Epidermal melanocyte (primary cell): ENCODE measurements at regions not wholly inside any gene's neighbourhood (a gene's known extent, or its start where the extent isn't known, plus 50 kb on each side); places are given as distances from the start of the nearest gene placed in this dataset.
"Not testable (repeated sequence)": the region's sequence is repeated elsewhere in the genome, so short reads cannot be mapped to it uniquely, and the experiment has no call there.

ENCODE experiments used
- DNase-seq: peaks from one replicate; pipeline ENCODE4 v3.0.0; 2011; ENCODE audit warnings: low spot score; ENCODE audit not compliant: insufficient read length

DNA sequence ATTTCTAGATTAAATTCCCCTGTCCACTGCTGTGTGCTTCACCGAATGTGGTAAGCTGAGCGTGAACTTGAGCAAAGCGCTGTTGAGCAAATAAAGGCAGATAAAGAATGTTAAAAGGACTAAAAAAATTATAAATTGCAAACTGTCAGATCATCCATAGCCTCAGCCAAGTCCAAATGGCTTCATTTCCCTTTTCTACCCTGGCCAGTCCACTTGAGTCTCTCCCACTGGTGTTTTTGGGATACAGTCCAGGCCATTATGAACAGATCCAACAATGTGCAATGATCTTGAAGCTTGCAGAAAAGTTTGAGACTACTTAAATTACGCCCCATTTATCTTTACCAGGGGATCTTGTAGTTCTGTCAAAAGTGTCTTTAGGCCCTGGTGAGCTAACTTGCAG lies 254.6 kb upstream of the PIK3C3 start:
- DNase-seq: no peak

DNA sequence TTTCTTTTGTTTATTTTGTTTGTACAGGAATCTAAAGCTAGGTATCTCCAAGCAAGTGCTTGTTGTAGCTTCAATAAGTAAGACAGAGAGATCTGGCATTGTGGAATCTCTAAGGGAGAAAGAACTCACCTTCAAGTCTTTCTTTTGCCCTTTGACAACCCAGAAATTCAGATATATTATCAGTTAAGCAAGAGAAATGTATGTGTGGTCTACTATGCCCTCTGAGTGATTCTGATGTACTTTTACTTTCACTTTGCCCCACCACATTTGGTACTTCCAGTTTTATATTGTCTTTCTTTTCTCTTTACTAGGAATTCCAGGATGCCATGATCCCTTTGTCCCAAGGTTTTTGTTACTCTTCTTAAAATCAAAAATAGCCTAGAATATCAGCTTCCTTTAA lies 259.6 kb upstream of the PIK3C3 start:
- no peak for DNase-seq

DNA sequence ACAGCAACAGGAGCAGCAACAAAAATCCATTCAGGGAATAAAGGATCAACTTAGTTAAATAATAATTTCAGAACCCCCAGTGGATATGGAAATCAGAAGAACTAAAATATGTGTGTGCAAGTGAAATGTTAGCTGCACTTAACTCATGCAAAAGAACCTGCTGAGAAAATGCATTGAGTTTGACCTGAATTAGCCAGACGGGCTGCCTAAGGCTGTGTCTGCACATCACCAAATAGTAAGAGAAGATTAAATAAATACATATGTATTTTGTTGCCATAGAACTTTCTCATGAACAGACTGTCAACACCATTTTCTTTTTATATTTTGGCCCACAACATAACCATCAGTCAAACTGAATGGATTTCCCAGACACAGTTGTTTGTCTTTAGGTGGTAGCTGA lies 262.0 kb upstream of the PIK3C3 start:
- no peak for DNase-seq

DNA sequence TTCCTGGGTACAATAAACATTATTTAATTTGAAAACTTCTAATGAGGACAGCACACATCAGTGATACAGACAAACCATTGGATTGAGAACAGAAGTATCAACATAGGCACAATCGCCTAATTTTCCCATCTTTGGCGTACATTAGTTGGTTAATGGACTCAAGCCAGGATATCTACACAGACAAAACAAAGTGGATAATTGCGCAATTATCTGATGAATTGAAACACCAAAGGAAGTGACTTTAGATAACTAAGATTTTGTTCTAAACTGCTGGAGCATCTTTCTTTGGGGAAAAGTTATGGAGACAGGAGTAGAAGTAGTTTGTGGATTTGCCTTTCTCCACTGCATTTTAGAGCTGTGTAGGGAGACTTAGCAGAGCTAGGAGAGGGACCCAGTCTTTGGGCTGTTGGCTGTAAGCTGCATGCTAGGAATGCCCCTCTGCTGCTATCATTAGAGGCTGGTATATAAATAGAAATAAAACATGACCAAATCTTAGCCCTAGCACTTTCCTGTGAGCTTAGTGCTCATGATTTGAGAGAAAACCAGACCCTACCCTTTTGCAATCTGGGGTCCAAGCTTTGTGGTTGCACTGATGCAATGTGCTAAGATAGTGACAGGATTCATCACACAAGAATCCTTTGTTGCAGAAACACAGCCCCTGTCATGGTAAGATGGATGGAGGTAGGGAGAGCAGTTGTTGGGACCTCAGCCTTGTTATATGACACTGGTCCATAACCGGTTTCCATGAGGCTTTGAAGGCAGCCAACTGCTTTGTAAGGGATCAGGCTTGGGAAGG lies 264.5 kb upstream of the PIK3C3 start:
- DNase-seq: no peak

- no peak for DNase-seq
Observed at GRCh38 chr18:41687138-41687537, 267.9 kb upstream of the PIK3C3 start.

DNA sequence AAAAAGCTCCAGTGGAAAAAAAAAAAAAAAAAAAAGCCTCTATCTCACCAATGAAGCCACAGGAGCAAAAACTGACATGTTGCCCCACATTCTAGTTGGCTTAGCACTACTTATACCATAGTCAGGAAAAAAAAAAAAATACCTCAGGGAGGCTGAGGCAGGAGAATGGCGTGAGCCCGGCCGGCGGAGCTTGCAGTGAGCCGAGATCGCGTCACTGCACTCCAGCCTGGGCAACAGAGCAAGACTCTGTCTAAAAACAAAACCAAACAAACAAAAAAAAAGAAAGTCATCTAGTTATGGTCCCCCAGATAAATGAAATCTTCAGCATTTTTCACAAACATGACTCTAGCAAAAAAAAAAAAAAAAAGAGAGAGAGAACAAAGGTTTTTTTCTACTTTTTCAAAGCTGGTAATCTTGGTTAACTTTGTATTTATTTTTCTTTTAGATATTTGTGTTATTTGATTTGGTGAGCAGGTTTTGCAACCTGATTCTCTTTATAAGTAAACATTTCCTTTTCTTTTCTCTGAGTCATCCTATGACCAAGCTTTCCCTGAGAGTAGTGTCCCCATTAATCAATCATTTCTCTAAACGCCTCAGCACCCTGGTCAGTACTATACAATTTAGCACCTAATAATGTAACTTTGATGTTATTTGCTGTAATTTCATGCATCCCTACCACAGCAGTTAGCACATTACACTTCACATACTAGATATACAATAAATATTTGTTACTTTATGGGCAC lies 273.7 kb upstream of the PIK3C3 start:
- DNase-seq: no peak

DNA sequence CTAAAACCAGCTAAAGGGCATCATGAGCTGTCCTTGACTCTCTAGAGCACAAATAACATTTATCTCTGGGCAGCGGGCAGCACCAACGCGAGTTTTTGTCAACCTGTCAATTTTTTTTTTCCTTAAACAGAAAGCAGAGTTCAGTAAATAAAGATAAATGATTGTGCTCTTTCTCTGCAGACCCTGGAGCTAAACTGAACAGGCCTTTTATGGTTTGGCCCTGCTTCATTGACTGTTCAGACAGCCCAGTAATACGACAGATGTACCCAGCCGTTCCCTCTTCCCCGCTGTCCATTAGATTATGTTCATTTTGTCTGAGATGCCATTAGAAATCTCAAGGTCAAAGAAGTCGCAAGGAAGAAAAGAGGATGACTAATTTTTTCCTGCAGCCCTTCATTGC lies 280.5 kb upstream of the PIK3C3 start:
- DNase-seq: no peak

DNA sequence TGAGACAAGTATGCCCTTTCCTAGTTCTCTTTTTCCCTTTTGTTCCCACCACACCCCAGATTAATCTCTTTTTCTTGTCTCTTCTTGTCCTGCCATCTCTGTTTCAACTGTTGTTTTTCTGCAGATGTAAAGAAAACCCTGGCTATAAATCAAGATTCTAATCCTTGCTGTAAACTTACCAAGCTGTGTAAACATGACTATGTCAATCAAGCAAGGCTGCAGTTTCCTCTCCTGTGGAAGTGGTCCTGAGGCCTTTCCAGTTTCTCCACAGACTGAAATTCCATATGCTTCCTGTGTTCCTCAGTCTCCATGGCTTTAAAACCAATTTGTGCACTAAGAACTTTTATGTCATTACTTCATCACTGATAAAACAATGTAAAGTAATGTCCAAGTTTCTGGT lies 288.8 kb upstream of the PIK3C3 start:
- no peak for DNase-seq

DNA sequence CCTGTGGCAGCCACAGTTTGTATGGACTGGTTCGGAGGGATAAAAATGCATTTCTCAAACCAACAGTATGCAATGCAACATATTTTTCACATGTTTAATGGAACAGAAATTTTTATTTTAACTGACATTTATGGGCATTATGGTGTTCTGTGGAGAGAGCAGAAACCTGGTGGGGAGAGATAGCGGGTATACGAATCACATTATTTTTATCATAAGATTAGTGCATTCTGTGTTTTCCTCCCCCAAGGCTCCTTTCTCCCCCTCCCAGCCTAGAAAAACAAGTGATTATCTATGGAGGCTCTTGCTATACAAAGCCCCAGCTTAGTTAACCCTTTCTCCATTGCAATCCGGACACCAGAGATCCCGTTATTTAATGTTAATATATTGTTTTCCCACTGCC lies 289.8 kb upstream of the PIK3C3 start:
- no peak for DNase-seq

DNA sequence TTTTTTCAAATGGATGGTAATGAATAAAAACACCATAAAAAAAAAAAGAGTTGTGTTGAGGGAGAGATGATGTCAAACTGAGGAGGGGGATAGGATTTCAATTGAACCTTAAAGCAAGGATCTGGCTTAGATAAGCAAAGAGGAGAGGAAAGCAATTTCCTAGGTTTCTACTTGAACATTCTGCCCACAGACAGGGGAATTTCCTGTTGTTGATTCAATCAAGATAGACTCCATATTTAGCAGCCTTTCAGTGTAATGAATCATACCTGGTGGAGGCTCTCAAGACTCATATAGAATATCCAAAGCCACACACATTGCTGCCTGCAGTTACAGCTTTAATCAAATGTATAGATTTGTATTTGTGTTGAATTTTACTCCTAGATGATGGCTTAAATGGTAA lies 294.4 kb upstream of the PIK3C3 start:
- no peak for DNase-seq

DNA sequence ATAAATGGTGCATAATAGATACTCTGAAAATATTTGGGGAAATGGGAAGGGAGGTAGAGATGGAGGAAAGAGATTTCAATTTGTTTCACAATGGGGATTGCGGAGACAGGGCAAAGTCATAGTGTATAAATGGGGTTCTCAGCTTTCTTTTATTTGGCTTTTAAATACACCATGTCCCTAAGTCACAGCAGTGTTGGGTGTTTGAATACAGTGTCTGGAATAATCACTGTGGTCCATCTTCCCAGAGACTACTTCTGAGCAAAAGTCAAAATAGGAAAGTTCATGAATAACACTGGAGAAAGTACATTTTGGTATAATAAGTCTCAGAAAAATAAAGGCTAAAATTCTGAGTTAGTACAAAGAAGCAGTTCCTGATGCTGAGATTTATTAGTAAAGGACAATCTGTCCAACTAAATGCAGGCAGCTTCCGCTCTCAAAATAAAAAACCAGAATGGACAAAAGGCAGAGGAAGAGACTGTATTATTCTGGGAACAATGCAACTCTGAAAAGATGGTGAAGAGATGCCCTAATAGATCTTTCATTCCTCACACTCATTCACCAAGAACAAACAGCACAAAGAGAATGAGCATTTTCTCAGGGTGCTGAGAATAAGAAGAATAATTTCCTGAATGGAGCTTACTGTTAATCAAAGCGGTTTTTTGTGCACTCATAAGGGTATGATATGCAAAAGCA lies 295.4 kb upstream of the PIK3C3 start:
- DNase-seq: no peak

DNA sequence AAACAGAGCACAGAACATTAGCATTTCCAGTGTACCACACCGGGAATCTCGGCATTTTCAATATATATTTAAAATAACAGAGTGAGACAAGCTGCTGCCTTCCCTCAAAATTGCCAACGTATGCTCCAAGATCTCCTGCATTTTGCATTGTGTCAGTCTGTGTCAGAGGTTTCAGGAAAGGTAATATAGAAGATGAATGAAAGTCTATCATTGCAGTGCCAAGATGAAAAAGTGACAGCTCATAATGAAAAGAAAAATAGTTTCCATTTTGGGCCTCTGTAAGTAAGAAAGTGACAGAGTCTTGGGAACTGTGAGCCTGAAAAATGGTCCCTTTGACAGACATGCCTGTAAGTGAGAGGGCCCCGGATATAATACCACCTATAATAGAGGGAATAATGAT lies 297.8 kb upstream of the PIK3C3 start:
- DNase-seq: no peak

- DNase-seq: no peak
Observed at GRCh38 chr18:41655074-41655473, 300.0 kb upstream of the PIK3C3 start.

- no peak for DNase-seq
Observed at GRCh38 chr18:41647914-41648313, 307.1 kb upstream of the PIK3C3 start.

GRCh38 chr18:41646915-41647620 lies 308.0 kb upstream of the PIK3C3 start:
- no peak for DNase-seq

DNA sequence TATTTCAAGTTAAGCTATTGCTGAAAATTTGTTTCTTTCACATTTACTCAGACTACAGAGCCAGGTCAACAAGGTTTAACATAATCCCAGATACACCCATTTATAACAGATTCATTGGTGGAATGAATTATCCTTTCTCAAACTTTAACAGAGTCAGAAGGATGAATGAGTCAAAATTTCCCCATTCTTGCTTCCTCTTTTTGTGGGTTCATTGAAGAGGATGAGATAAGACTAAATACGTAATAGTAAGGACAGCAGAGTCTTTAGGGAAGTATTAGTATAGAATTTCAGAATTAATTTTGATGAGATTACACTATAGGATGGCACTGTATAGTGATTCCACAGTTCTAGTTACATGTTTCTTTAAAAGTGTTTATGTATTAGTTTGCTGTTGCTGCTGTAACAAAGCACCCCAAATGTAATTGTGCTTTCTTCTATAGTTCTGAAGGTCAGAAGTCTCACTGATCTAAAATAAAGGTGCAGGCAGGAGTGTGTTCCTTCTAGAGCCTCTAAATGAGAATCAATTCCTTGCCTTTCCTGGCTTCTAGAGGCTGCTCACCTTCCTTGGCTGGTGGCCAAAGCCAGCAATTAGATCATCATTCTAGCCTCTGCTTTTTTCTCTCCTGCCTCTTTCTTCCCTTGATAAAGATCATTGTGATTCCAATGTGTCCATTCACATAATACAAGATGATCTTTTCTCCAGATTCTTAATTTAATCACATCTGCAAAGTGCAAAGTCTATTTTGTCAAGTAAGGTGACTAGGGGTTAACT lies 309.3 kb upstream of the PIK3C3 start:
- no peak for DNase-seq

- DNase-seq: no peak
Observed at GRCh38 chr18:41644466-41644865, 310.6 kb upstream of the PIK3C3 start.

DNA sequence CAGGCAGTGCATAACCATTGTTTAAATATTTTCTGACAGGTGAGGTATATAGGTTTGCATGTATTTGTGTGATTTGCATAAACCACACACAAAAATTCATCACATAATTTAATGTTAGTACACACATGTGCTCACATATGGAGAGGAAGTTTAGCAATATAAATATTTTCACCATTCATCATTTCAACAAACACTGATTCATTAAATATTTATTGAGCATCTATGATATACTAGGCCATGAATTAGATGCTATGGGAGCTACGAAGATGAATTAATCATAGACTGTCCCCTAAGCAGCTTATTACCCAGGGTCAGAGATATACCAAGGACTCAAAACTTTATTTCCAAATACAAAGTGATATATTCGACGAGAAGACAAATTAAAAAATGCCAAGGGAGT lies 311.6 kb upstream of the PIK3C3 start:
- DNase-seq: no peak

GRCh38 chr18:41642756-41643155 lies 312.3 kb upstream of the PIK3C3 start:
- DNase-seq: no peak

DNA sequence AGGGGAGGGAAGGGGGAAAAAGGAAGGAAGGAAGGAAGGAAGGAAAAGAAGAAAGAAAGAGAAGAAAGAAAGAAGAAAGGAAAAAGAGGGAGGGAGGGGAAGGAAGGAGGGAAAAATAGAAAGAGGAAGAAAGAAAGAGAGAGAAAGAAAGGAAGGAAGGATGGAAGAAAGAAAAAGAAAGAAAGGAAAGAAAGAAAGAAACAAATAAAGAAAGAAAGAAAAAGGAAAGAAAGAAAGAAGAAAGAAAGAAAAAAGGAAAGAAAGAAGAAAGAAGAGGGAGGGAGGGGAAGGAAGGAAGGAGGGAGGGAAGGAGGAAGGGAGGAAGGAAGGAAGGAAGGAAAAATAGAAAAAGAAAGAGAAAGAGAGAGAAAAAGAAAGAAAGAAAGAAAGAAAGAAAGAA lies 315.8 kb upstream of the PIK3C3 start:
- no peak for DNase-seq

- DNase-seq: not testable (repeated sequence)
Observed at GRCh38 chr18:41631723-41632285, 323.2 kb upstream of the PIK3C3 start.
